NCI-H2227 treated with DMSO at 0.1 percent for 48 hours (cell line): ENCODE measurements at regions not wholly inside any gene's neighbourhood (a gene's known extent, or its start where the extent isn't known, plus 50 kb on each side); places are given as distances from the start of the nearest gene placed in this dataset.
"Not testable (repeated sequence)": the region's sequence is repeated elsewhere in the genome, so short reads cannot be mapped to it uniquely, and the experiment has no call there.

ENCODE experiments used
- DNase-seq: peaks from one replicate; lab custom pipeline; 2025; lab: John Stamatoyannopoulos, UW

DNA sequence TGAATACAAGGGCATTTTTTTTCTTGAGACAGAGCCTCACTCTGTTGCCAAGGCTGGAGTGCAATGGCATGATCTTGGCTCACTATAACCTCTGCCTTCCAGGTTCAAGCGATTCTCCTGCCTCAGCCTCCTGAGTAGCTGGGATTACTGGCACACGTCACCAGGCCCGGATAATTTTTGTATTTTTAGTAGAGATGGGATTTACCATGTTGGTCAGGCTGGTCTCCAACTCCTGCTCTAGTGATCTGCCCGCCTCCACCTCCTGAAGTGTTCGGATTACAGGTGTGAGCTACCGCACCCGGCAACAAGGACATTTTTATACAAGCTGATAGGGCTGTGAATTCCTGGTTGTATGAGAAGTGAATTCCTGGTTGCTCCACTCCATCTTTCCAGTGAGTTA is 577.7 kb upstream of the TPTE start:
- DNase-seq = not testable (repeated sequence)

DNA sequence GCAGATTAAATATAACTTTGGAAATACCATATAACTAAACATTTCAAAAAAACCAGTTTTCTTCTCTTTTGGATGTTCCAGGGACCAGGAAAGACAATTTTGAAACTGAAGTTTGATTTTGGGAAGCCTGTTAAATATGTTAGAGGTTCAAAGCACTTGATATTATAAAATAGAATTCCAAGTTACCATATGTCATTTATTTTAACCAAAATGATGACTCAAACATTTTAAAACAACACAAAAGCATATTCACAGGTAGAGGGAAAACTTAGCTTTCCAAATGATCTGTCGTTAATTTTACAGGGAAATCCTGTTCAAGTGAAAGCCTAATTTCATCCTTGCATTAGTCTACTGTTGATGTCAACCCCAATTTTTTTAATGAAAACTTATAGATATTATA is 575.3 kb upstream of the TPTE start:
- DNase-seq = not testable (repeated sequence)

DNA sequence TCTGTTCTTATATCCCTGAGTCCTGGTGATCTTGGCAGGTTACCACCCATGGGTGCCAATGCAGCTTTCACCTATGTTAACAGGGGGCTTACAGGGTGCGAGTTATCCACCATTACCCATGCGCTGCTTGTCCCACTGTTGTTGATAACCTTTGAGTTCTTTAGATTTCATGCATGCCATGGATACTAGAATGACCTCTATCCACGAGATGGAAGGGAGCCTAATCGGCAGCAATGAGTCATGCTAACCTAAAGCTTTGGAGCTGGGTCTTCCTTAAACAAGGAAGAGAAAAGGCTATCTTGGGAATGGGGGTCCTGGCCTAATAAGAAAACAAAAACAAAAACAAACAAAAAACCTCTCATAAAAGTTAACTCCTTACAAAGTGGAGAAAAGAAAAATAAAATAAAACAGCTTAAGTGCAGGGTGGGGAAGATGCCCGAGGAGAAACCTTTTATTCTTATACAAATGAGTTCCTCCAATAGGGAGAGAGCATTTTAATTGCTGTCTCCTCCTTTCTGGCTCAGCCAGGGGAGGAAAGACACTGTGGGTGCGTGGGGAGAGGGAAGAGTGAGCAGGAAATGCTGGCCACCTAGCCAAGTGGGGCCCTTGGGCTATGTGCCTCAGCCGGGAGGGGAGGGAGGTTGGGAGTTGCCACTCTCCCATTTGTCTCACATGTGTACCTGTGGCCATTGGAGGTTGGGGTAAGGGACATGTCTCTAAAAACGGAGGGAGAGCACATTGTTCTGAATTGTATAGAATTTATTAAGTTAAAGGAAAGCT is 571.7 kb upstream of the TPTE start:
- not testable (repeated sequence) for DNase-seq

DNA sequence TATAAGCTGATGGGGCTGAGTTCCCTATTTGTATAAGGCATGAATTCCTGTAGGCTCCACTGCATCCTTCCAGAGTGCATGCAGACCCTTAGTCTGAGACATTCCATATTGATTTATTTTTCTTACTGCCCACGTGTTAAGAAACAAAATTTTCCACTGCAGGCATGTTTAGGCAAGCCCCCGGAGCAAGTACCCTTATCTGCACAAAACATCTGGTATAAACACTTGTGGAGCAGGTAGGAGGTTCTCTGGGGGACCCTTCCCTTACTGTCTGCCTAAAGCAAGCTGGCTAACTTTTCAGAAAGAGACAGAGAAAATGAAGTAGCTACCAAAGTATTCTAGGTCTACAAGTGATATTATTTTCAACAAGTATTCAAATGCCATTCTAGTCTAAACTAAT is 571.0 kb upstream of the TPTE start:
- not testable (repeated sequence) for DNase-seq

DNA sequence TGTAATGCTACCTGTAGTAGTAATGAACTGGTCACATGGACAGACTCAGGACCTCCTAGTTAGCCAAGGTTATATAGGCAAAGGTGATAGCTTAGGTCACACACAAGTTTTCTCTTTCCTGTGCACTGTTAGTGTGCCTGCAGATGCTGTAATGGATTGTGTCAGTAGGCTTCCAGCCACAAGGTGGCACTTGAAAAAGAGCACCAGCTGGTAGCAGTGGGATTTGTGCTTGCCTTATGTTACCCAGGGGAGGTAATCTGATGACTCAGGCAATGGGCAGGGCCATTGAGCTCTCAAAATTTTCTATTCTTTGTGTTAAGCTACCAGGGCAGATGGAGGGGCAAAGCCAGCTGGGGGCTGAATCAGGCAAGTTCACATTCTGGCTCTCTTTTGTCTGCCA is 562.6 kb upstream of the TPTE start:
- not testable (repeated sequence) for DNase-seq

DNA sequence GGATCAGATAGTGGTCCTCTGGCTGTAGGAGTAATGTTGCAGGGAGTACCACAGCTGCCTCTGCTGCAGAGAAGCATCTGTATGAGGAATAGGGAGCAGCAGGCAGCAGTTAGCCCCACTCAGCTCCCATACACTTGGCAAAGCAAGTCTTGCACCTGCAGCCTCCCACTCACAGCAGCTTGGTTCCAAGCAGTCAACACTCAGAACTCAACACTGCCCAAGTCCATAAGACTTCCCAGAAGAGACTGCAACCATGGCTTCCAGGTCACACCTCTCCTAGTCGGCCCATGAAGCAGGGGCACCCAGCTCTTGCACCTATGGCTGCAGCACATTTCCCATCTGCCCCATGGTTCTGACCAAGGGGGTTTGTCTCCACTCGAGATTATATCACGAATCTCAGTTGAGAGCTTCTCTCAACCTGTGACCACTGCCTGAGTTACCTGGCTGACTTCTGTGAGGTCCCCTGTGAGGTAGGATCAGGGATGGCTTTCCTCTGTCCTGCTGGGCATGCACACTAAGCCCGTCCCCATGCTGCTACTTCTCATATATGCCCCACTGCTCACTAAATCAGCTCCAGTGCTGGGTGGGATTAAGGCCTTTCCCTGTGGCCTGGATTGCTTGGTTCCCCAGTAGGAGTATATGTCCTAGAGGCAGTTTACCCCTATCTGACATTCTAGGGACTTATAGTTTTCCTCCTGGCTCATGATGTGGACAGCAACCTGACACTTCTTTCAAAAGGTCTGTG is 562.0 kb upstream of the TPTE start:
- not testable (repeated sequence) for DNase-seq

DNA sequence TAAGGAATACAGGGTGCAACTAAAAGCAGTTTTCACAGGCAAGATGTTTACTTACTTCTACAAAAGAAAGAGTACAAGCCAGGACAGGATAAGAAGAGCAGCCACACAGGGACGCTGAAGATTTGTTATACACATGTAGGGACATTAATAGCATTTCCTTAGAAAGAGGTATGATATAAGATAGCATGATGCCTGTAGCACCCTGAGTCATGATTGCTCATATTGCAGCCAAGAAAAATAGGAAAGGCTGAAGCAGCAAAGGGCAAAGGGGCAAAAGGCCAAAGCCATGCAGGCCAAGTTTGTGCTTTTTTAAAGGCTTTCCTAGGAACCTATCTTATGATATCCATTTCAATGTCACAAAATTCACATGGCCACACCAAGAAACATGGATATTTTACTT is 552.0 kb upstream of the TPTE start:
- not testable (repeated sequence) for DNase-seq

DNA sequence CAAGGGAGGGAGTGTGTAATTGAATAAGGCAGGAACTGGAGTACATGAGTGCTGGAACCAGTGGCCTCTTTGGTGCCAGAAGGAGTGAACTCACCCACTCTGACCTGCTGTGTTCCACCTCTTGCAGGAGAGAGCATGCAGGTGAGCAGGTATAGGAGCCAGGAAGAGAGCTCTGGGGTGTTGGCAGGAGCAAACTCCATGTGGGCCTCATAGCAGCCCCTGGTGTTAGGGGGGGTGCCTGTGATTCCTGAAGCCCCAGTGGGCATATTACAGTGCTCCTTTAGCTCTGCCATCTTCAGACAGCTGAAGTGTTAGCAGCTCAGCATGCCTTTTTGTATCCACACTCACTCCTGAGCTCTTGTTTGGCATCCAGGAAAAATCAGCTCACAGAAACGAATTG is 549.4 kb upstream of the TPTE start:
- DNase-seq = not testable (repeated sequence)

DNA sequence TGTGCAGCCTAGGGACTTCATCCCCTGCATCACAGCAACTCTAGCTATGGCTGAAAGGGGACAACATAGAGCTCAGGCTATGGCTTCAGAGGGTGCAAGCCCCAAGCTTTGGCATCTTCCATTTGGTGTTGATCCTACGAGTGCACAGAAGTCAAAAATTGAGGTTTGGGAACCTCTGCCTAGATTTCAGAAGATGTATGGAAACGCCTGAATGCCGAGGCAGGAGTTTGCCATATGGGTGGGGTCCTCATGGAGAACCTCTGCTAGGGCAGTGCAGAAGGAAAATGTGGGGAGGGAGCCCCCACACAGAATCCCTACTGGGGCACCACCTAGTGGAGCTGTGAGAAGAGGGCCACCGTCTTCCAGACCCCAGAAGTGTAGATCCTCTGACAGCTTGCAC is 543.0 kb upstream of the TPTE start:
- DNase-seq = not testable (repeated sequence)

DNA sequence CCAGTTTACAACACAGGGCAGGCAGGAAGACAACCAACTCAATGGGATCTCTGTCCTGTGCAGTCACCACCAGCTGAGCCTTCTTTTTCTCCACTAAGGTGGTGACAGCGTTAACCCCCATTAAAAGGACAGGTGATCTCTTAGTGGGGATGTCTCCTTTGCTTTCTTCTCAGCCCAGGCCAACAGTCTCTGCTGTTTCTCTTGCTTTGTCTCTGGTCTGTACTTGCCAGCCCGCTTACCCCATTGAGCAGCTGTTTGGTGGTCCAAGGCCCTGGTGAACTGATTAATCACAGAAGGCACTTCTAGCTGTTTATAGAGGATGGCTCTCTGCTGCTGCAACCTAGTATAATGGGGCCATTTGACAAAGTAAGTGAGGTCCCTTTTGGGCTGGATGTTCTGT is 523.9 kb upstream of the TPTE start:
- DNase-seq = not testable (repeated sequence)

DNA sequence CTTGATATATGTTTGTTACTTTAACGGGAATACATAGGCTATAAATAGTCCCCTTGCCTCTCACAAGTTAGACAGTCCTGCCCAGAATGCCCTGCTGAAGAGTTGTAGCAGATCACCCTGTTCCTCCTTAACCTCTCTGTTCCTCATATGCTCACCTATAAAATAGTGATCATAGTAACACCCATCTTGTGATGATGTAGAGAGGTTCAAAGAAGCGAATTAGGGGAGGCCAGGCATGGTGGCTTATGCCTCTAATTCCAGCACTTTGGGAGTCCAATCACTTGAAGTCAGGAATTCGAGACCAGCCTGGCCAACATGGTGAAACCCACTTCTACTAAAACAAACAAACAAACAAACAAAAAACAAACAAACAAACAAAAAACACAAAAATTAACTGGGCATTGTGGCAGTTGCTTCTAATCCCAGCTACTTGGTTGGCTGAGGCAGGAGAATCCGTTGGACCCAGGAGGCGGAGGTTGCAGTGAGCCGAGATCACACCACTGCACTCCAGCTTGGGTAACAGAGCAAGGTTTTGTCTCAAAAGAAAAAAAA is 518.5 kb upstream of the TPTE start:
- DNase-seq = not testable (repeated sequence)

DNA sequence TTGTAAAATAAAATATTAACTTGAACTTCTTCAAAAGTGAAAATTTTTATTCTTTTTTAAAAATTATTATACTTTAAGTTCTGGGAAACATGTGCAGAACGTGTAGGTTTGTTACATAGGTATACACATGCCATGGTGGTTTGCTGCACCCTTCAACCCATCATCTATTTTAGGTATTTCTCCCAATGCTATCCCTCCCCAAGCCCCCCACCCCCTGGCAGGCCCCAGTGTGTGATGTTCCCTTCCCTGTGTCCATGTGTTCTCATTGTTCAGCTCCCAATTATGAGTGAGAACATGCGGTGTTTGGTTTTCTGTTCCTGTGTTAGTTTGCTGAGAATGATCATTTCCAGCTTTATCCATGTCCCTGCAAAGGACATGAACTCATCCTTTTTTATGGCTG is 515.6 kb upstream of the TPTE start:
- DNase-seq = not testable (repeated sequence)

DNA sequence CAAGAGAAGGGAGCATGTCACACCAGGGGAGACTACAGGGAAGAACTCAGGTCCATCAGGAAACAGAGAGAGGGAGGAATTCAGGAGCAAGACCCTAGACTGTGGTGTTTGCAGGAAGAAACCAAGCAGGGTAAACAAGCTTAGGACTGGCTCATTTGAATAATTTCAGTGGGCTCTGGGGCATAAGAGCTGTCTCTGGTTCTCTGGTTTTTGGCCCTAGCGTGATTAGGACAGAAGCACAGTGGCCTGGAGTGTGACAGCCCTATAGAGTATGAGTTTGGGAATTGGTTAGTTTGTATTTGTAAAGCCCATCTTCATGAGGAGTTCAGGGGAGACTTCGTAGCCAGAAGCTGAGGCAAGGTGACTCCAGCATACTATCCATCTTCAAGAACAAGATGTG is 504.4 kb upstream of the TPTE start:
- not testable (repeated sequence) for DNase-seq

DNA sequence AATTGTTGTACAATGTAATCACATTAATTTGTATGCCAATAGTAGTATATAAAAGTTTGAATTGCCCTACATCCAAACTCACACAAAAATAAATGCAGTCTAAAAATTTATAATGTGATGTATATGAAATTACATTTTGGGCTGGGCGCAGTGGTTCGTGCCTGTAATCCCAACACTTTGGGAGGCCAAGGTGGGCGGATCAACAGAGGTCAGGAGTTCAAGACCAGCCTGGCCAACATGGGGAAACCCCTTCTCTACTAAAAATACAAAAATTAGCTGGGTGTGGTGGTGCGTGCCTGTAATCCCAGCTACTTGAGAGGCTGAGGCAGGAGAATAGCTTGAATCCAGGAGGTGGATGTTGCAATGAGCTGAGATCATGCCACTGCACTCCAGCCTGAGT is 503.6 kb upstream of the TPTE start:
- DNase-seq = not testable (repeated sequence)

DNA sequence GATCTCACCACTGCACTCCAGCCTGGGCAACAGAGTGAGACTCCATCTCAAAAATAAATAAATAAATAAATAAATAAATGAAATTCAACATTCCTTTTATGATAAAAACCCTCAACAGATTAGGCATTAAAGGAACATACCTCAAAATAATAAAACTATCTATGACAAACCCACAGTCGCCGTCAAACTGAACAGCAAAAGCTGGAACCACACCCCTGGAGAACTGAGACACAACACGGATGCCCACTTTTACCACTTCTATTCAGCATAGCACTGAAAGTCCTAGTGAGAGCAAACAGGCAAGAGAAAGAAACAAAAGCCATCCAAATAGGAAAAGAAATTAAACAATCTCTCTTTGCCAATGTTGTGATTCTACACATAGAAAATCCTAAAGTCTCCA is 499.9 kb upstream of the TPTE start:
- not testable (repeated sequence) for DNase-seq

DNA sequence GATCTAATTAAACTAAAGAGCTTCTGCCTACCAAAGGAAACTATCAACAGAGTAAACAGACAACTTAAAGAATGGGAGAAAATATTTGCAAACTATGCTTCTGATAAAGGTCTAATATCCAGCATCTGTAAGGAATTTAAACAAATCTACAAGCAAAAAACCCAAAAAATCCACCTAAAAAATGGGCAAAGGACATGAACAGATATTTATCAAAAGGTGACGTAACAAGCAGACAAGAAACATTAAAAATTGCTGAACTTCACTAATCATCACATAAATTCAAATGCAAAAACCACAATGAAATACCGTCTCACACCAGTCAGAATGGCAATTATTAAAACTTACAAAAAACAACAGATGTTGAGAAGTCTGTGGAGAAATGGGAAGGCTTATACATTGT is 498.6 kb upstream of the TPTE start:
- DNase-seq = not testable (repeated sequence)
